IPS-20b (cell line): ENCODE measurements at regions not wholly inside any gene's neighbourhood (a gene's known extent, or its start where the extent isn't known, plus 50 kb on each side); places are given as distances from the start of the nearest gene placed in this dataset.
A peak's percentile ranks its signal among the peaks of the same experiment; 100 is the strongest.
"Not testable (repeated sequence)": the region's sequence is repeated elsewhere in the genome, so short reads cannot be mapped to it uniquely, and the experiment has no call there.

Experiments used
- H3K27ac ChIP-seq: one replicate; pipeline ENCODE4 v1.5.1; 2013; ENCODE audit warnings: low read length
- H3K27me3 ChIP-seq: 2 replicates; pipeline ENCODE4 v1.6.1; 2013; ENCODE audit warnings: mild to moderate bottlenecking, low read length, inconsistent platforms; ENCODE audit not compliant: insufficient read depth
- H3K36me3 ChIP-seq: 2 replicates; pipeline ENCODE4 v1.6.1; 2013; ENCODE audit warnings: low read depth, mild to moderate bottlenecking, inconsistent platforms, low read length, moderate library complexity; ENCODE audit not compliant: insufficient read depth
- H3K4me1 ChIP-seq: 2 replicates; pipeline ENCODE4 v1.6.1; 2013; ENCODE audit warnings: mild to moderate bottlenecking, control low read depth, inconsistent platforms, low read length, moderate library complexity; ENCODE audit not compliant: insufficient read depth
- H3K4me3 ChIP-seq: 2 replicates; pipeline ENCODE4 v1.5.1; 2013; ENCODE audit warnings: mild to moderate bottlenecking, low read length, inconsistent platforms
- H3K9ac ChIP-seq: 2 replicates; pipeline ENCODE4 v1.6.1; 2013; ENCODE audit warnings: low read depth, mild to moderate bottlenecking, inconsistent platforms, low read length, moderate library complexity
- H3K9me3 ChIP-seq: 2 replicates; pipeline ENCODE4 v1.6.1; 2013; ENCODE audit warnings: mild to moderate bottlenecking, low read depth, low read length, inconsistent platforms; ENCODE audit not compliant: insufficient read depth

DNA sequence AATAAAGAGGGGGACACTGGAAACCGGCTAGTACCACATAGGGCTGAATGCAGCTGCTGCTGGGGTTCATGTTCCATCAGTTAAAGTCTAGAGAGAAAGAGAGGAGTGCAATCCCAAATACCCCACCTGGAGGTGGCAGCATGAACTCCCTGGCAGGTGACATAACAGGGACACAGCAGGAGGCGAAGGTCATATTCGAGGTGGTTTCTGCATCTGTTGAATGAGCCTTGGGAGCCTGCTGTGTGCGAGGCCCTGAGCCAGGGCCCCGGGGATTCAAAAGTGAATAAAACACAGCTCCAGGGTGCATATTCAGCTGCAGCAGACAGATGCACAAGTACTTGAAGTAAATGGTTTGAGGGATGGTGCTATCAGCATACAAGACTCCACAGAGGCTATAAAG lies 456.8 kb downstream of the SETD4 start:
- Histone ChIP-seq H3K4me3 (no peak overlapping the region), H3K27ac (no peak overlapping the region), H3K27me3 (no peaks in the 10 kb centered on the region), H3K9me3 (no peaks in the 10 kb centered on the region), H3K9ac (no peak overlapping the region), H3K36me3 (no peaks in the 10 kb centered on the region), H3K4me1 (peaks cover 3% of the 10 kb centered on the region; the same call in 1 of the 2 replicates)

DNA sequence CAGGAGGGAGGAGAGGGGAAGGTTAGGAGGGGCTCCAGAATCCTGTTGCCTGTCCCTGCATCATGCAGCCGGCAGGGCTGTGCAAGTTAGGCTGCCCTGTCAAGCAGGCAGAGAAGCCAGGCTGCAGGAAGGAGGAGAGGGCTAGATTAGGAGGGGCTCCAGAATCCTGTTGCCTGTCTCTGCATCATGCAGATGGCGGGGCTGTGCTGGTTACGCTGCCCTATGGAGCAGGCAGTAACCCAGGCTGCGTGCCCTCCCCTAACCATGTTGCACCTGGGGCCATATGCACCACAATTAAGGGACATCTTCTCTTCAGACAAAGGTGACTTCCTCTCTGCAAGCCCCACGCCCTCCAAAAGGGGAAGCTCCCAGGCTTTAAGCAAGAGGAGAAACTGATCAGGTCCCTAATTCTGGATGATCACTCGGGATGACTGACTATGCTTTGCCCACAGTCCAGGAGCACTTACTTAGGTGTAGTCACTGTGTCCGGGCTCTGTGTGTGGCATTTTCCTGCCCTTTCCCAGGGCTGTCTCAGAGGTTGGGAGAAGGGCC lies 457.4 kb downstream of the SETD4 start:
- no peak overlapping the region for H3K27ac ChIP-seq

DNA sequence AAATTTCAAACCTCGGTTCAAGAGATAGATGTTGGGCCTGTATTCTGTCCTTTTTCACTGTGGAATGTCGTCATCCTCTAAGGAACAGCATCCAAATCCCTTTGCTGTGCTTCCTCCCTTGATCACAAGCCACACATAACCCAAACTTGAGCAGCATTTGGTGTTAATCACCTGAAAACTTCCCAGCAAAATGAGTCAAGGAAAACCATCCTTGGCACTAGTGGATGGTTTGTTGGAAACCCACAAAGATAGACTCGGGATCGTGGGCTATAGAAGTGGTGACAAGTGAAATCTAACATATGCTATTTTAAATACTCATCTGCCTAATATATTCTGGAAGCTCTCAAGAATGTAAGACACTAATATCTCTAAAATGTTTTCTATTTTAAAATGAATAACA lies 459.1 kb downstream of the SETD4 start:
- Histone ChIP-seq H3K27me3 (no peaks in the 10 kb centered on the region), H3K4me1 (peaks cover 3% of the 10 kb centered on the region; the same call in 1 of the 2 replicates), H3K9me3 (no peaks in the 10 kb centered on the region), H3K27ac (no peak overlapping the region), H3K36me3 (no peaks in the 10 kb centered on the region), H3K9ac (no peak overlapping the region), H3K4me3 (no peak overlapping the region)

More for the DNA sequence above, 457.4 kb downstream of the SETD4 start:
- Histone ChIP-seq H3K9me3 (no peaks in the 10 kb centered on the region), H3K4me1 (peaks cover 3% of the 10 kb centered on the region; the same call in 1 of the 2 replicates), H3K4me3 (no peak overlapping the region), H3K9ac (no peak overlapping the region), H3K27me3 (no peaks in the 10 kb centered on the region), H3K36me3 (no peaks in the 10 kb centered on the region)

DNA sequence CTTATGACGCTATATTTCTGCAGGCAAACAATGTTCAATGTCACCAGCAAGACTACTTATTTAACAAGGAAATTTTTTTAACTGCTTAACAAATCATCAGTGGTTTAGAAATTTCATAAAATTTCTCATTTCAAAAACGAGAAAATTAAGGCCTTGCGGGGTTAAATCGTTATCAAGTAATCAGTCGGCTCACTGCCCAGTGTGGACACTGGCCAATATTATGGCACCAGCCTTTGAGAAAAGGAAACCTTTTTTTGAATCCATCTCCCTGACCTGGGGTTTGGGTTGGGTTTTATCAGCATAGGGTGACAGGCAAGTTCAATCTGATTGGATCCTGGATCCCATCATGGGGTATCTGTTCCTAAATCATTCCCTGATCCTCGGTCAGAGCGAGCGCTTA lies 461.2 kb downstream of the SETD4 start:
- no peaks in the 10 kb centered on the region for H3K9me3 ChIP-seq
- peaks cover 3% of the 10 kb centered on the region; the same call in 1 of the 2 replicates for H3K4me1 ChIP-seq
- no peak overlapping the region for H3K4me3 ChIP-seq
- H3K27me3 ChIP-seq, result no peaks in the 10 kb centered on the region
- no peak overlapping the region for H3K9ac ChIP-seq
- no peaks in the 10 kb centered on the region for H3K36me3 ChIP-seq
- H3K27ac ChIP-seq, result no peak overlapping the region

DNA sequence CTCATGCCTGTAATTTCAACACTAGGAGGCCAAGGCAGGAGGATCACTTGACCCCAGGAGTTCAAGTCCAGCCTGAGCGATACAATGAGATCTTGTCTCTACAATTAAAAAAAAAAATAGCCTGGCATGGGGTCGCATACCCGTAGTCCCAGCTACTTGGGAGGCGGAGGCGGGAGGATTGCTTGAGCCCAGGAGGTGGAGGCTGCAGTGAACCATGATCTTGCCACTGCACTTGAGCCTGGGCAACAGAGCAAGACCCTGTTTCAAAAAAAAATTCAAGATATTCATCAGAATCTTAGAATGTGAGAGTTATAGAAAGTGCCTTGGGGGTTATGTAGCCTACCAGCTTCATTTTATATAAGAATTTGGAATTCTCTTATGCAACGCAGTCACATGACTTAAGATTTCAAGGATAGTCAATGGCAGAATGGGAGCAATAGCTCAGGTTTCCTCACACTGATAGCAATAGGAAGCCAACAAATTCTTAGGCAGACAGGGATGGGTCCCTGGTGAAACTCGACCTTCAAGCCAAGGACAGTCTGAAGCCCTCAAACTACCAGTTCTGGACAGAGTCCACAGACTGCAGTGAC lies 462.5 kb downstream of the SETD4 start:
- Histone ChIP-seq H3K27me3 (no peaks in the 10 kb centered on the region), H3K4me1 (peaks cover 8% of the 10 kb centered on the region; the same call in 1 of the 2 replicates), H3K9ac (no peak overlapping the region), H3K9me3 (no peaks in the 10 kb centered on the region), H3K36me3 (no peaks in the 10 kb centered on the region), H3K4me3 (no peak overlapping the region), H3K27ac (no peak overlapping the region)

DNA sequence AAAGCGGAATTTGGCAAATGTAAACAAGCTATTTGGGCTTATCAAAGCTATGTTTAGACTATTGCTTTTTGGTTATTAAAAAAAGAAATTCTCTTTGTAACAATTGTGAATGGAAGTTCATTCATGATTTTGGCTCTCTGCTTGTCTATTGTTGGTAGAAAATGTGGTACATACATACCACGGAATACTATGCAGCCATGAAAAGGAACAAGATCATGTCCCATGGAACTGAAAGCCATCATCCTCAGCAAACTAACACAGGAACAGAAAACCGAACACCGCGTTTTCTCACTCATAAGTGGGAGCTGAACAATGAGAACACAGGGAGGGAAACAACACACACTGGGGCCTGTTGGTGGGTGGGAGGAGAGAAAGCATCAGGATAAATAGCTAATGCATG lies 465.4 kb downstream of the SETD4 start:
- no peaks in the 10 kb centered on the region for H3K27me3 ChIP-seq
- H3K9ac ChIP-seq, result no peak overlapping the region
- no peaks in the 10 kb centered on the region for H3K36me3 ChIP-seq
- no peak overlapping the region for H3K27ac ChIP-seq
- no peaks in the 10 kb centered on the region for H3K9me3 ChIP-seq
- peaks cover 20% of the 10 kb centered on the region; the same call in 1 of the 2 replicates for H3K4me1 ChIP-seq
- no peak overlapping the region for H3K4me3 ChIP-seq

DNA sequence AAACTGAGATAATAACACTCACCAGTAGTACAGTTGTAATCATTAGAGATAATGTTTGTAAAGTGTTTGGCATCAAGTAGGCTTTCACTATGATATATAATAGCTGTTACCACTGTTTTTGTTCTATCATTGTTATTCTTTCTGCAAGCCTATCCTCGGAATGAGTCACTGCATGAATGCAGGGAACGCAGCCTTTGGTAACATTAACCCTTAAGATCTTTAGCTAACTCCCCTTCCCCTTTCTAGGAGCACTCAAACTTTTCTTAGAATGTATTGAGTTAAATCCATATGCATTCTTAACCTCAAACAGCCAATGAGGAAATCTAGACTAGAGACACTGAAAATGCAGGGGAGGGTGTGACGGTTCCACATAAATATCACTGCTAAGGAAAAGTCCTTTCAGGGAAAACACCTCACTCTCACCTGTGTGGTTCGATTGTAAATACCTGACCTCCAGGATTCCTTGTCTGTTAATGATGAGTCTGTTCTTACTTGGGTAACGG lies 467.3 kb downstream of the SETD4 start:
- peaks cover 20% of the 10 kb centered on the region; the same call in 1 of the 2 replicates for H3K4me1 ChIP-seq
- H3K9ac ChIP-seq, result no peak overlapping the region; the same call in 1 of the 2 replicates
- peak overlapping the region; percentile 12; the same call in 1 of the 2 replicates for H3K4me3 ChIP-seq
- H3K27me3 ChIP-seq, result no peaks in the 10 kb centered on the region
- H3K9me3 ChIP-seq, result no peaks in the 10 kb centered on the region
- H3K27ac ChIP-seq, result no peak overlapping the region
- no peaks in the 10 kb centered on the region for H3K36me3 ChIP-seq

DNA sequence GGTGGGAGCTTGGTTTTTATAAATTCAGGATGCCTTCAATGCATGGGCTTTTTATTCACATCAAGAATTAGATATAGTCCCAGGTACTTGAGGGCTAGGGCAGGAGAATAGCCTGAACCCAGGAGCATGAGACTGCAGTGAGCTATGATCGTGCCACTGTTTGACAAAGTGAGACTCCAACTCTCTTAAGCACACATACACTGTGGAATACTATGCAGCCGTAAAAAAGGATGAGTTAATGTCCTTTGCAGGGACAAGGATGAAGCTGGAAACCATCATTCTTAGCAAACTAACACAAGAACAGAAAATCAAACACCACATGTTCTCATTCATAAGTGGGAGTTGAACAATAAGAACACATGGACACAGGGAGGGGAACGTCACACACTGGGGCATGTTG lies 470.0 kb downstream of the SETD4 start:
- H3K4me3 ChIP-seq, H3K9me3 ChIP-seq, H3K27me3 ChIP-seq, H3K27ac ChIP-seq, H3K9ac ChIP-seq, H3K36me3 ChIP-seq: not testable (repeated sequence)
- H3K4me1 ChIP-seq, result peaks cover 27% of the 10 kb centered on the region; the same call in 1 of the 2 replicates

DNA sequence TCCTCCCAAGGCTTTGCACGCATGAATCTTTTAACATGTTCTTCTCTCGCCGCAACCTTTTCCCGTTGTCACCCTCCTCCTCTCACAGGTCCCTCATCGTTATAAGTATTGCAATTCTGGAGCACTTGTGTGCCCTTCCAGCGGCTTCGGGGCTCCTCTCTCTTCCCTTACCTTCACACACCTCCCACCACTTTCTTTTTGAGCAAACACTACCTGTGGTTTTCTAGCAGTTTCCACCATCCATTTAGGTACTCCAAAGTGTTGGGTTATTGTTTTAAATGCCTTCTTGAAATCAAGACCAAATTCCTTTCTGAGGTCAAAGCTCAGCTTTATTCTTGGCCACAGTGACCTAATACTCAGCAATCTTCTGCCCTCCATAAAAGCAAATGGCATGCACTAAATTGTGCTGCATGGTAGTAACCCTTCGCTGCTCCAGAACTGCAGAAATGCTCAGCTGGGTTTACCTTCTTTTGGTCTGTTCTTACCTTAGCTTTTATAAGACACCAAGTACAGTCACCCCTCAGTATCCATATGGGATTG lies 472.4 kb downstream of the SETD4 start:
- no peak overlapping the region for H3K9ac ChIP-seq
- H3K27me3 ChIP-seq, result no peaks in the 10 kb centered on the region
- H3K36me3 ChIP-seq, result no peaks in the 10 kb centered on the region
- H3K9me3 ChIP-seq, result no peaks in the 10 kb centered on the region
- H3K27ac ChIP-seq, result no peak overlapping the region
- peaks cover 20% of the 10 kb centered on the region; the same call in 1 of the 2 replicates for H3K4me1 ChIP-seq
- no peak overlapping the region for H3K4me3 ChIP-seq

DNA sequence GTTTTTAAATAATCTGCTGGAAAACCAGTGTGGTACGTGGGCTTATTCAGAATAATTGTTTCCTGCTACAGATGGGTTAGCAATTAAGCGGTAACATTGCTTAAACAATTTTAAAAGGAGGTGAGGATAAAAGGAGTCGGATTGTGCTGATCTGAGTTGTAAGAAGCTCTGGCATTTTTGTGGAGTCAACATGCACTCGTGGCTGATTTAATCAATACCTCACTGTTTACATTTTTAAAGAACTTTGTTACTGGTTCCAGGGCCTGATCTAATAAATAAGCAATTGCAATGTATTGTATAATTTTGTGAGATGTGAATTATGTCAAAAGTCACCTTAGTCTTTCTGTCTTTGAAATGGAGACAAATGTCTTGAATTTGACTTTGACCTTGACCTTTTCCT lies 474.0 kb downstream of the SETD4 start:
- no peaks in the 10 kb centered on the region for H3K36me3 ChIP-seq
- no peaks in the 10 kb centered on the region for H3K27me3 ChIP-seq
- no peak overlapping the region for H3K4me3 ChIP-seq
- no peaks in the 10 kb centered on the region for H3K9me3 ChIP-seq
- H3K4me1 ChIP-seq, result peaks cover 6% of the 10 kb centered on the region; the same call in 1 of the 2 replicates
- H3K9ac ChIP-seq, result no peak overlapping the region
- no peak overlapping the region for H3K27ac ChIP-seq

DNA sequence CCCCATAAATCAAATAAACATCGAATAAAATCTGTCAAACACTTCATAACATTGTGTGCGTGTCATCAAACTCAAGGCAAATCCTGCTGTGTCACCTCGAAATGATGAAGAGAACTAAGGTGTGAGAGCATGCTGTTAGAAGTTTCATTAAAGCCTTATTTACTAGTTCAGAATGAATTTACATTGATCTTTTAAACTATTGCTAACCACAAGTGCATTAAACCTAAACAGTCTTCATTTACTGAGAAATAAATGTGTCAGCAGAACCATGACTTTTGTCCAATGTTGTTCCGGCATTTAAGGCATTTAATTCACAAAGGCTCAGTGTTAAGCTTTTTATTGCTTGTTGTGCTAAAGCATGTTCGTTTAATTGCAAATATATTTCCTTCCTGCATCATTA lies 474.4 kb downstream of the SETD4 start:
- no peak overlapping the region for H3K9ac ChIP-seq
- H3K36me3 ChIP-seq, result no peaks in the 10 kb centered on the region
- H3K4me3 ChIP-seq, result no peak overlapping the region
- no peaks in the 10 kb centered on the region for H3K9me3 ChIP-seq
- no peak overlapping the region for H3K27ac ChIP-seq
- H3K27me3 ChIP-seq, result no peaks in the 10 kb centered on the region
- peaks cover 6% of the 10 kb centered on the region; the same call in 1 of the 2 replicates for H3K4me1 ChIP-seq

DNA sequence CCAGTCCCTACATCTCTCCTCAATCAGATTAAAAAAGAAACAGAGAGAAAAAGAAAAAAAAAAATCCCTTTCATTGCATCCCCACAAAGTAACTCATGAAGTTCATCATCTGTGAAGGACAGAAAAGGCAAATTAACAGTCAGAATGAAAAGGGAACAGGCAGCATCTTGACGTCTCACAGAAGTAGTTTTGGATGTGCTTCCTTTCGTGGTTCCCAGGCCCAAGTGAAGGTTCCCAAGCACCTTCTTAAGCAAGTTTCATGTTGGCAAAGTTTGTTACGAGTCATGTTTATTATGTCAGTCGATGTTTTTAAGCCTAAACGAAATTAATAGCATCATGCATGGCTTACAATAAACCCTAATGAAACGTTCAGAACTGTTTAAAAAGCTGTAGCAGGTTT lies 475.2 kb downstream of the SETD4 start:
- Histone ChIP-seq H3K9me3 (no peaks in the 10 kb centered on the region), H3K27me3 (no peaks in the 10 kb centered on the region), H3K9ac (no peak overlapping the region), H3K4me1 (peaks cover 6% of the 10 kb centered on the region; the same call in 1 of the 2 replicates), H3K36me3 (no peaks in the 10 kb centered on the region), H3K4me3 (no peak overlapping the region), H3K27ac (no peak overlapping the region)
